HepG2 (cell line): ENCODE measurements at regions not wholly inside any gene's neighbourhood (a gene's known extent, or its start where the extent isn't known, plus 50 kb on each side); places are given as distances from the start of the nearest gene placed in this dataset.

Experiments
- HIVEP1 ChIP-seq: sonication (generic); formaldehyde crosslinking; IDR thresholded peaks from 2 replicates; pipeline ENCODE4 v1.4.0; 2020; ENCODE audit warnings: mild to moderate bottlenecking, missing genetic modification reagents
- HOXA7 ChIP-seq: sonication (generic); formaldehyde crosslinking; IDR thresholded peaks from 2 replicates; pipeline ENCODE4 v1.8.1; 2022; ENCODE audit warnings: mild to moderate bottlenecking, missing genetic modification reagents, moderate library complexity
- KLF13 ChIP-seq: sonication (generic); formaldehyde crosslinking; IDR thresholded peaks from 2 replicates; pipeline ENCODE4 v1.4.0; 2020; ENCODE audit warnings: mild to moderate bottlenecking, missing genetic modification reagents
- POLR2AphosphoS5 ChIP-seq: IDR thresholded peaks from 2 replicates; pipeline ENCODE4 v1.6.1; 2012; ENCODE audit warnings: low read depth, low read length
- SRF ChIP-seq: IDR thresholded peaks from 2 replicates; pipeline ENCODE4 v1.6.1; 2011; ENCODE audit warnings: mild to moderate bottlenecking, low read depth, low read length, moderate library complexity
- ZKSCAN8 ChIP-seq: IDR thresholded peaks from 2 replicates; pipeline ENCODE4 v1.6.1; 2016; ENCODE audit warnings: borderline replicate concordance, missing genetic modification reagents, missing compliant biosample characterization
- ZNF766 ChIP-seq: sonication (generic); formaldehyde crosslinking; IDR thresholded peaks from 2 replicates; pipeline ENCODE4 v1.5.0; 2020; ENCODE audit warnings: missing genetic modification reagents, borderline replicate concordance
- TF ChIP-seq, protein P1 (sequence below): sonication (generic); formaldehyde crosslinking; conservative IDR thresholded peaks from 2 replicates; pipeline ENCODE4 v1.4.0; 2020; ENCODE audit warnings: missing genetic modification reagents
- TF ChIP-seq, protein P2 (sequence below): sonication (generic); formaldehyde crosslinking; IDR thresholded peaks from 2 replicates; pipeline ENCODE4 v1.4.0; 2020; ENCODE audit warnings: mild to moderate bottlenecking, low read depth, missing genetic modification reagents
- TF ChIP-seq, protein P3 (sequence below): sonication (generic); formaldehyde crosslinking; IDR thresholded peaks from 2 replicates; pipeline ENCODE4 v1.5.0; 2020; ENCODE audit warnings: mild to moderate bottlenecking, missing genetic modification reagents, moderate library complexity
- TF ChIP-seq, protein P4 (sequence below): sonication (generic); formaldehyde crosslinking; IDR thresholded peaks from one replicate; pipeline ENCODE4 v1.5.1; 2020; ENCODE audit warnings: mild to moderate bottlenecking, missing genetic modification reagents; ENCODE audit errors: not compliant biosample characterization

DNA sequence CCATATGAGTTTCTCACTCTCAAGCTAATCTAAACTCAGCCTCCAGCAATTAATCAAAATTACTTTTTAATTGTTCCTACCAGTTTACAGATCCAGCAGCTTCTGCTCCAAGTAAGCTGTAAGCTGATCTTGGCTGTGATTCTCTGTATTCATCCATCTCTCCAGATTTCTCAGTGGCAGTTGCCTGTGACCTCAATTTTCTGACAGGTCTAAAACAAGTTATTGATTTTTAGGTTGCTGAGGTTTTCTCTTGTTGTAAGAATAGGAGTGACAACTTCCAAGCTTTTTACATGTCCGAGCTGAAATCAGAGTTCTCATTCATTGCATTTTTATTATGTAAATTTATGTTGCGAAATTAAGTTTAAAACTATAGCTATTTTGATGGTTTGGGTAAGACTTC lies 1044.4 kb downstream of the PLA2G4A start:
- TF ChIP-seq, protein P1, sequence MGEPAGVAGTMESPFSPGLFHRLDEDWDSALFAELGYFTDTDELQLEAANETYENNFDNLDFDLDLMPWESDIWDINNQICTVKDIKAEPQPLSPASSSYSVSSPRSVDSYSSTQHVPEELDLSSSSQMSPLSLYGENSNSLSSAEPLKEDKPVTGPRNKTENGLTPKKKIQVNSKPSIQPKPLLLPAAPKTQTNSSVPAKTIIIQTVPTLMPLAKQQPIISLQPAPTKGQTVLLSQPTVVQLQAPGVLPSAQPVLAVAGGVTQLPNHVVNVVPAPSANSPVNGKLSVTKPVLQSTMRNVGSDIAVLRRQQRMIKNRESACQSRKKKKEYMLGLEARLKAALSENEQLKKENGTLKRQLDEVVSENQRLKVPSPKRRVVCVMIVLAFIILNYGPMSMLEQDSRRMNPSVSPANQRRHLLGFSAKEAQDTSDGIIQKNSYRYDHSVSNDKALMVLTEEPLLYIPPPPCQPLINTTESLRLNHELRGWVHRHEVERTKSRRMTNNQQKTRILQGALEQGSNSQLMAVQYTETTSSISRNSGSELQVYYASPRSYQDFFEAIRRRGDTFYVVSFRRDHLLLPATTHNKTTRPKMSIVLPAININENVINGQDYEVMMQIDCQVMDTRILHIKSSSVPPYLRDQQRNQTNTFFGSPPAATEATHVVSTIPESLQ (CRISPR knock-in tag) = no peak
- TF ChIP-seq, protein P2, sequence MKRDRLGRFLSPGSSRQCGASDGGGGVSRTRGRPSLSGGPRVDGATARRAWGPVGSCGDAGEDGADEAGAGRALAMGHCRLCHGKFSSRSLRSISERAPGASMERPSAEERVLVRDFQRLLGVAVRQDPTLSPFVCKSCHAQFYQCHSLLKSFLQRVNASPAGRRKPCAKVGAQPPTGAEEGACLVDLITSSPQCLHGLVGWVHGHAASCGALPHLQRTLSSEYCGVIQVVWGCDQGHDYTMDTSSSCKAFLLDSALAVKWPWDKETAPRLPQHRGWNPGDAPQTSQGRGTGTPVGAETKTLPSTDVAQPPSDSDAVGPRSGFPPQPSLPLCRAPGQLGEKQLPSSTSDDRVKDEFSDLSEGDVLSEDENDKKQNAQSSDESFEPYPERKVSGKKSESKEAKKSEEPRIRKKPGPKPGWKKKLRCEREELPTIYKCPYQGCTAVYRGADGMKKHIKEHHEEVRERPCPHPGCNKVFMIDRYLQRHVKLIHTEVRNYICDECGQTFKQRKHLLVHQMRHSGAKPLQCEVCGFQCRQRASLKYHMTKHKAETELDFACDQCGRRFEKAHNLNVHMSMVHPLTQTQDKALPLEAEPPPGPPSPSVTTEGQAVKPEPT (CRISPR knock-in tag) = no peak
- TF ChIP-seq HIVEP1 (CRISPR knock-in tag) (no peak), POLR2AphosphoS5 (no peak), ZKSCAN8 (CRISPR knock-in tag) (no peak), SRF (no peak), KLF13 (CRISPR knock-in tag) (no peak), ZNF766 (CRISPR knock-in tag) (no peak), HOXA7 (CRISPR knock-in tag) (no peak)
- TF ChIP-seq, protein P3, sequence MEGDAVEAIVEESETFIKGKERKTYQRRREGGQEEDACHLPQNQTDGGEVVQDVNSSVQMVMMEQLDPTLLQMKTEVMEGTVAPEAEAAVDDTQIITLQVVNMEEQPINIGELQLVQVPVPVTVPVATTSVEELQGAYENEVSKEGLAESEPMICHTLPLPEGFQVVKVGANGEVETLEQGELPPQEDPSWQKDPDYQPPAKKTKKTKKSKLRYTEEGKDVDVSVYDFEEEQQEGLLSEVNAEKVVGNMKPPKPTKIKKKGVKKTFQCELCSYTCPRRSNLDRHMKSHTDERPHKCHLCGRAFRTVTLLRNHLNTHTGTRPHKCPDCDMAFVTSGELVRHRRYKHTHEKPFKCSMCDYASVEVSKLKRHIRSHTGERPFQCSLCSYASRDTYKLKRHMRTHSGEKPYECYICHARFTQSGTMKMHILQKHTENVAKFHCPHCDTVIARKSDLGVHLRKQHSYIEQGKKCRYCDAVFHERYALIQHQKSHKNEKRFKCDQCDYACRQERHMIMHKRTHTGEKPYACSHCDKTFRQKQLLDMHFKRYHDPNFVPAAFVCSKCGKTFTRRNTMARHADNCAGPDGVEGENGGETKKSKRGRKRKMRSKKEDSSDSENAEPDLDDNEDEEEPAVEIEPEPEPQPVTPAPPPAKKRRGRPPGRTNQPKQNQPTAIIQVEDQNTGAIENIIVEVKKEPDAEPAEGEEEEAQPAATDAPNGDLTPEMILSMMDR (CRISPR knock-in tag) = no peak
- TF ChIP-seq, protein P4, sequence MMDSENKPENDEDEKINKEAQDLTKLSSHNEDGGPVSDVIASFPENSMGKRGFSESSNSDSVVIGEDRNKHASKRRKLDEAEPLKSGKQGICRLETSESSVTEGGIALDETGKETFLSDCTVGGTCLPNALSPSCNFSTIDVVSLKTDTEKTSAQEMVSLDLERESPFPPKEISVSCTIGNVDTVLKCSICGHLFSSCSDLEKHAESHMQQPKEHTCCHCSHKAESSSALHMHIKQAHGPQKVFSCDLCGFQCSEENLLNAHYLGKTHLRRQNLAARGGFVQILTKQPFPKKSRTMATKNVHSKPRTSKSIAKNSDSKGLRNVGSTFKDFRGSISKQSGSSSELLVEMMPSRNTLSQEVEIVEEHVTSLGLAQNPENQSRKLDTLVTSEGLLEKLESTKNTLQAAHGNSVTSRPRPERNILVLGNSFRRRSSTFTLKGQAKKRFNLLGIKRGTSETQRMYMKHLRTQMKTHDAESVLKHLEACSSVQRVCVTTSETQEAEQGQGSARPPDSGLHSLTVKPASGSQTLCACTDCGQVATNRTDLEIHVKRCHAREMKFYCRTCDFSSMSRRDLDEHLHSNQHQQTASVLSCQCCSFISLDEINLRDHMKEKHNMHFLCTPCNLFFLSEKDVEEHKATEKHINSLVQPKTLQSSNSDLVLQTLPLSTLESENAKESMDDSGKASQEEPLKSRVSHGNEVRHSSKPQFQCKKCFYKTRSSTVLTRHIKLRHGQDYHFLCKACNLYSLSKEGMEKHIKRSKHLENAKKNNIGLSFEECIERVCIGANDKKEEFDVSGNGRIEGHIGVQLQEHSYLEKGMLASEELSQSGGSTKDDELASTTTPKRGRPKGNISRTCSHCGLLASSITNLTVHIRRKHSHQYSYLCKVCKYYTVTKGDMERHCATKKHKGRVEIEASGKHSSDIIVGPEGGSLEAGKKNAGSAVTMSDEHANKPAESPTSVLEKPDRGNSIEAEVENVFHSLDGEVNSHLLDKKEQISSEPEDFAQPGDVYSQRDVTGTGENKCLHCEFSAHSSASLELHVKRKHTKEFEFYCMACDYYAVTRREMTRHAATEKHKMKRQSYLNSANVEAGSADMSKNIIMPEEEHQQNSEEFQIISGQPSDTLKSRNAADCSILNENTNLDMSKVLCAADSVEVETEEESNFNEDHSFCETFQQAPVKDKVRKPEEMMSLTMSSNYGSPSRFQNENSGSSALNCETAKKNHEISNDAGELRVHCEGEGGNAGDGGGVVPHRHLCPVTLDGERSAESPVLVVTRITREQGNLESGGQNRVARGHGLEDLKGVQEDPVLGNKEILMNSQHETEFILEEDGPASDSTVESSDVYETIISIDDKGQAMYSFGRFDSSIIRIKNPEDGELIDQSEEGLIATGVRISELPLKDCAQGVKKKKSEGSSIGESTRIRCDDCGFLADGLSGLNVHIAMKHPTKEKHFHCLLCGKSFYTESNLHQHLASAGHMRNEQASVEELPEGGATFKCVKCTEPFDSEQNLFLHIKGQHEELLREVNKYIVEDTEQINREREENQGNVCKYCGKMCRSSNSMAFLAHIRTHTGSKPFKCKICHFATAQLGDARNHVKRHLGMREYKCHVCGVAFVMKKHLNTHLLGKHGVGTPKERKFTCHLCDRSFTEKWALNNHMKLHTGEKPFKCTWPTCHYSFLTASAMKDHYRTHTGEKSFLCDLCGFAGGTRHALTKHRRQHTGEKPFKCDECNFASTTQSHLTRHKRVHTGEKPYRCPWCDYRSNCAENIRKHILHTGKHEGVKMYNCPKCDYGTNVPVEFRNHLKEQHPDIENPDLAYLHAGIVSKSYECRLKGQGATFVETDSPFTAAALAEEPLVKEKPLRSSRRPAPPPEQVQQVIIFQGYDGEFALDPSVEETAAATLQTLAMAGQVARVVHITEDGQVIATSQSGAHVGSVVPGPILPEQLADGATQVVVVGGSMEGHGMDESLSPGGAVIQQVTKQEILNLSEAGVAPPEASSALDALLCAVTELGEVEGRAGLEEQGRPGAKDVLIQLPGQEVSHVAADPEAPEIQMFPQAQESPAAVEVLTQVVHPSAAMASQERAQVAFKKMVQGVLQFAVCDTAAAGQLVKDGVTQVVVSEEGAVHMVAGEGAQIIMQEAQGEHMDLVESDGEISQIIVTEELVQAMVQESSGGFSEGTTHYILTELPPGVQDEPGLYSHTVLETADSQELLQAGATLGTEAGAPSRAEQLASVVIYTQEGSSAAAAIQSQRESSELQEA = no peak
